BJ (cell line): ENCODE measurements at regions not wholly inside any gene's neighbourhood (a gene's known extent, or its start where the extent isn't known, plus 50 kb on each side); places are given as distances from the start of the nearest gene placed in this dataset.

ENCODE experiments used
- CTCF ChIA-PET: fragments of 350-600 bp; formaldehyde crosslinking; extraction: SDS; loops from one replicate; lab custom pipeline; 2021; ENCODE audit warnings: antibody characterized with exemption, inconsistent platforms; lab: Yijun Ruan, JAX
- POLR2A ChIA-PET: fragments of 300-600 bp; sonication (Branson Sonifier 250); formaldehyde crosslinking; extraction: SDS; loops from one replicate; lab custom pipeline; 2021; ENCODE audit warnings: antibody characterized with exemption; lab: Charles Lee
- DNase-seq: peaks from one replicate; pipeline ENCODE4 v3.0.0-alpha.2; 2011; ENCODE audit warnings: low read depth
- H3K27me3 ChIP-seq: 2 replicates; pipeline ENCODE4 v1.6.0; 2011; ENCODE audit warnings: low read length; ENCODE audit not compliant: control insufficient read depth, insufficient read depth
- H3K36me3 ChIP-seq: 2 replicates; pipeline ENCODE4 v1.5.1; 2011; ENCODE audit warnings: low read length; ENCODE audit not compliant: control insufficient read depth, insufficient read depth
- H3K4me3 ChIP-seq: 2 replicates; pipeline ENCODE4 v1.5.1; 2011; ENCODE audit warnings: low read depth, mild to moderate bottlenecking, control low read depth, low read length
- CTCF ChIP-seq: IDR thresholded peaks from 2 replicates; pipeline ENCODE4 v1.5.1; 2011; ENCODE audit warnings: low read depth, mild to moderate bottlenecking, control low read depth, inconsistent platforms, low read length, moderate library complexity; ENCODE audit not compliant: insufficient read depth

- H3K27me3 ChIP-seq, result no peaks in the 10 kb centered on the region
- POLR2A ChIA-PET, result no interaction called here
- H3K4me3 ChIP-seq, result no peak overlapping the region
- DNase-seq, result no peak
- no peak for TF ChIP-seq CTCF
- CTCF ChIA-PET, result no interaction called here
- H3K36me3 ChIP-seq, result no peaks in the 10 kb centered on the region
Measured at GRCh38 chr11:92790926-92791616, 178.4 kb upstream of the MTNR1B start.

DNA sequence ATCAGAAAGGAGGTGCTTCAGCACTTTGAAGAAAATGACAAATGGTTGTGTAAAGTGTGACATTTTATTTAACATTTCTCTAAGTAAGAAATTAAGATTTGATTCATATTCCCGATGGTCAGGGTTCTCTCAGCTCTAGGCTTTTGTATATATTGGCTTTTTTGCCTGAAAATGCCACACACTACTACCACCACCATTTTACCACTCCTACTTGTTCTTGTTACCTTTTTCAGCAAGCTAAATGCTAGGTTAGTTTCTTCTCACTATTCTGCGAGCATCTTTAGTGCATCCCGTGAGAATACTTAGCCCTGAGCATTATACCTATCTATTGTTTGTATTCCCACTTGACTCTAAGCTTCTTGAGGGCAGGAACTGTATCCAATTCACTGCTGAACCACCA, 177.6 kb upstream of the MTNR1B start:
- H3K36me3 ChIP-seq, result no peaks in the 10 kb centered on the region
- H3K4me3 ChIP-seq, result no peak overlapping the region
- no peaks in the 10 kb centered on the region for H3K27me3 ChIP-seq
- no peak for TF ChIP-seq CTCF
- ChIA-PET POLR2A (no interaction called here), CTCF (no interaction called here)
- no peak for DNase-seq

- TF ChIP-seq CTCF, result no peak
- POLR2A ChIA-PET, result no interaction called here
- CTCF ChIA-PET, result no interaction called here
Measured at GRCh38 chr11:92793189-92793588, 176.3 kb upstream of the MTNR1B start.

GRCh38 chr11:92794783-92795182, 174.7 kb upstream of the MTNR1B start:
- ChIA-PET POLR2A (no interaction called here), CTCF (no interaction called here)
- H3K4me3 ChIP-seq, result no peak overlapping the region
- TF ChIP-seq CTCF, result no peak
- H3K27me3 ChIP-seq, result no peaks in the 10 kb centered on the region
- no peaks in the 10 kb centered on the region for H3K36me3 ChIP-seq
- no peak for DNase-seq

More at GRCh38 chr11:92793189-92793588, 176.3 kb upstream of the MTNR1B start:
- no peaks in the 10 kb centered on the region for H3K36me3 ChIP-seq
- no peaks in the 10 kb centered on the region for H3K27me3 ChIP-seq
- no peak for DNase-seq
- no peak overlapping the region for H3K4me3 ChIP-seq

GRCh38 chr11:92796744-92797143, 172.7 kb upstream of the MTNR1B start:
- H3K27me3 ChIP-seq, result no peaks in the 10 kb centered on the region
- DNase-seq, result no peak
- TF ChIP-seq CTCF, result no peak
- CTCF ChIA-PET, result no interaction called here
- POLR2A ChIA-PET, result no interaction called here
- no peaks in the 10 kb centered on the region for H3K36me3 ChIP-seq
- H3K4me3 ChIP-seq, result no peak overlapping the region
